Midbrain (tissue), 1 donor: ENCODE measurements at regions not wholly inside any gene's neighbourhood (a gene's known extent, or its start where the extent isn't known, plus 50 kb on each side); places are given as distances from the start of the nearest gene placed in this dataset.

Experiments
- DNase-seq: peaks from one replicate; lab custom pipeline; 2025; lab: John Stamatoyannopoulos, UW

DNA sequence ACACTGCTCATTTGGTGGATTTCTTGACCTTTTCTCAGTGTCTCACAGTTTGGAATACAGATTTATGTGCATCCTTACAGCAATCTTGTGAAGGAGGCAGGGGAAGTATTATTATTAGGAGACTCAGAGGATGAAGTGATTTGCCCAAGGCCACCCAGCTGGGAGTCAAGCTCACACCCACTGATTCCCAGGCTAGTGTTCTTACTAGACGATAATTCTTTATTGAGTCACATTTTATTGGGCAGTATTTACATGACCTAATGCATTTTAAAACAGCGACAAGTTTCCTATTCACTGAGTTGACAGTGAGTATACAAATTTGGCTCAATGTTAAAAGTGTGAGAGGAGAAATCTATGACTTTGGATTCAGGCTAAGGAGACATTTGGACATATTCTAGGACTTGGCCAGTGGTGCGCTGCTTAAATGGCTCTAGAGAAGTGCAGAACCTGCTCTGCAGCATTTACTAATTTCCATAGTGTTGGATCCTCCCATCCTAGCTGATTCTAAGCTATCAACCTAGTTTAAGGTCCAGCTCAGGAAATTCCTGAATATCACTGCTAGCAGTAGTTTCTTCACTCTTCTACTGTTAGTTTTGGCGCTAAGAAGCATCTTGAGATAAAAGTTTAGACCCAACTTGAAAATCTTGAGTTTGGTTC lies 199.3 kb downstream of the MTX2 start:
- DNase-seq: no peak

DNA sequence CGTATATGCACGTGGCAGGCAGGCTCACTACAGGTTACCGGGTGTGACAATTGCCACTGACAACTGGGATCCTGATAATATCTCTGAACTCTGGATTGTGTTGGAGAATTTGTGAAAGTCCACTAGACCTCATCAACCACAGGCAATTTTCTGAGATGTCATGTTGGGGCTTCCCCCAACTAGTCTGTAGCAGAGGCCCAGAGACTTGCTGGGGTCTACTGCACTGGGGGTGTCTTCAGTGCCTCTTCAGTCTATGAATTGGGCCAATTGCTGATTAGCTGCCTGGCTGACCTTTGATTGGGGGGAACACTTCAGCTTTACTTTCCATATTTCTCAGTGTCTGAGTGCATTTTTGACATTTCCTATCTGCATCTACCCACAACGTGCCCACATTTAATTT lies 201.5 kb downstream of the MTX2 start:
- no peak for DNase-seq

DNA sequence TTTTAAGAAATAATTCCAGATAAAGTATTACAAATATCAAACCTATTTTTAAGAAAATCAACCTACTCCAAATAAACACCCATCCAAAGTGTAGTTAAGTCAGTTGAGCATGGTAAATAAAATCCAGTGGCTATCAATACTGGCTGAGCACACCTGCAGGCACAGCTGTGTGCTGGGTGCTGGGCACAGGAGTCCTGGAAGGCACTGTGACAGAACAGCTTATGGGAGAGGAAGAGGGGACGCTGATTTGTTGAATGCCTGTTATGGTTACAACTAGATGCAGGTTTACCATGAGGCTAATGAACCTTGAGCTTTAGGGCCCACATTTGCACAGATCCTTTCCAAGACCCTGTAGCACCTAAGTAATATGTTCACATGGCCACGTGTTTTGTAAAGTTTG lies 202.7 kb downstream of the MTX2 start:
- no peak for DNase-seq

DNA sequence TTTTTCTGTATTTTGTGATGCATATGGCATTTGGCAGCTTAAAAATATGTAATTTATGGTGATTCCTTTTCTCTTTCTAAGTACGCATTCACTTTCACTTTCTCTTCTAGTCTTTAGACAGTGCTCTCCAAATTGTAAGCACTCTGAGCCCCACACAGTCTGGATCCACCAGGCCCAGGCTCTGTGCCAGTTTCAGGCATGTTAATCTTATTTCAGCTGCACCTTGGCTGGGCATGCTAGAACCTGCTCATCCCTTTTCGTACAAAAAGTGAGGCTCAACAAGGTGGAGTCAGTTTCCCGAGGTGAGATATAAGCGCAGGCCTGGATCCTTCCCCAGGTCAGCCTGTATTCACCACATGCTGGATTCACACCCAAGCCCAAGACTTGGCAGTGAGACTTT lies 203.9 kb downstream of the MTX2 start:
- no peak for DNase-seq

DNA sequence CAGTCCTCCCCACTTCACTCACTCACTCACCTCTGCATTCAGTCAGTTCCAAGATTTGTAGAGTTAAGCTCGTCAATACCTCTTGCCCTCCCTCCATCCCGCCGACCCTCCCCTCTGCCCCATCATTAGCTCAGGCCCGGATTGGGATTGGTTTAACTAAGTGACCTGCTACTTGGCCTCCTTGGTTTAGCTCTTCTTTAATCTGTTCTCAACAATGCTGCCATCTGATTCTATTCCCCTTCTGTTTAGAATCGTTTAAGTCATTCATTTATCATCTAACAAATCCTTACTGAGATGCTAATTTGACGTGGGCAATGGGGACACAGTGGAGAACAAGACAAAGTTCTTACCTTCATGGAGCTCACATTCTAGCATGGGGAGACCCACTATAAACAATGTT lies 204.6 kb downstream of the MTX2 start:
- DNase-seq: no peak

DNA sequence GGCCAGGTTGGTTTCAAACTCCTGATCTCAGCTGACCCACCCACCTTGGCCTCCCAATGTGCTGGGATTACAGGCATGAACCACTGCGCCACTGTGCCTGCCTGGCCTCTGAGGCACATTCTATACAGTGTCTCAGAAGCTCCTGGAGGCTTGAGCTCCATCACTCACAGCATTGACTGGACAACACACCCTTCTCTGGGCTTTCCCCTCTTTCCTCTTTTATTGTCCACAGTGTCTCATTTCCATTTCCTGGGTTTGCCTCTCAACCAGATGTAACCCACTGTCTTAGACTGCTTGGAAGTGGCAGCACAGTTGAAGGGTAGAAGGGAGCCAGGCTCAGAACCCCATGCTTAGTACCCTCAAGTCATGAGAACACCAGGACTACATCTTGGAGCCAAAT lies 208.1 kb downstream of the MTX2 start:
- no peak for DNase-seq

DNA sequence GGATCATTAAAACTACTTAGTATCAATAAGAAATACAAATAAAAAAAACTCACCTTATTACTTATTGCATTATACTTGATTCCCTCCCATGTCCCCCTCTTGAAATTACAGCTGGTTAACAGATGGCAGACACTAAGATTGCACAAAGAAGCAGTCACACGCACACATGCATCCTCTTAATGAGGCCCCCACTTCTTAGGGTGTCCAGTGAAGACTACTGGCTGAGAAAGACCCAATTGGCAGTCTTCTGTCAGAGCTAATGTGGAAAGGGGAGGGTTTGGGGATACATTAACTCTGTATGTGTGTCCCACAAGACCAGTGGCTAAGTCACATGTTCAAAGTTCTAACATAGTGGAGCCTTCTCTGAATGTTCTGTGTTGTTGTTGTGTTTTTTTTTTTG lies 210.7 kb downstream of the MTX2 start:
- DNase-seq: no peak

DNA sequence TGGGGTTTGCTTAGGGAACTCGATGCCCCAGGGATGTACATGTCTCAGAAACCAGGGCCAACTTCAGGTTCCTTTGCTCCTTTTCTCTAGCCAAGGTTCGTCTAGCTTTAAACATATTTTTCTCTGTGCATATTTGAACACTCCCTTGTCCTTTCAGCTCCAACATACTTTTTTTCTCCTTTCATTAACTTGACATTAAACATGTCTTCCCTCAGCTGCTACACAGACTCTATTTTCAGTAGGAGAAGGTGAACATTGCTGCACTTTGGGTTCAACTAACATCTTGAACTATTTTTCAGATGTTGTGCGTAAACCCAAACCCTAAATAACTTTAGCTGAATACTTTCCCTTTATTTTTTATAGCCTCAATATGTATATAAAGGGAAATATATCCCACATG lies 212.9 kb downstream of the MTX2 start:
- no peak for DNase-seq

DNA sequence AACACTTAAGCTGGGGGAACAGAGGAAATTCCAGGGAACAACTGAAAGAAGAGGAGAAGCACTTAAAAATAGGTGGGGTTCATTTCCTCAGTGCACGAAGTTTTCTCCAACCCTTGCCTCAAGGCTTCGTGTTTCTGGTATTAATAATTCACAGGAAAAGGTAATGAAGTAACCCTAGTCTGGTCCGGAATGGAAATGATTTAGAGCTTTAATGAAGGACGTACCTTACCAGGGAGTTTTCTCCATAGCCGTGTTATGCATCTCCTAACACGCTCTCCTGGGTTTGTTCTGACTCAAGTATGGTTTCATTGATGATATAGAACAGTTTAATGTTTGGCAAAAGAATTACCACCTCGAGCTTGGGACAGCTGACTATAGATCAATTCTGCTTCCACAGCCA lies 214.2 kb downstream of the MTX2 start:
- no peak for DNase-seq

DNA sequence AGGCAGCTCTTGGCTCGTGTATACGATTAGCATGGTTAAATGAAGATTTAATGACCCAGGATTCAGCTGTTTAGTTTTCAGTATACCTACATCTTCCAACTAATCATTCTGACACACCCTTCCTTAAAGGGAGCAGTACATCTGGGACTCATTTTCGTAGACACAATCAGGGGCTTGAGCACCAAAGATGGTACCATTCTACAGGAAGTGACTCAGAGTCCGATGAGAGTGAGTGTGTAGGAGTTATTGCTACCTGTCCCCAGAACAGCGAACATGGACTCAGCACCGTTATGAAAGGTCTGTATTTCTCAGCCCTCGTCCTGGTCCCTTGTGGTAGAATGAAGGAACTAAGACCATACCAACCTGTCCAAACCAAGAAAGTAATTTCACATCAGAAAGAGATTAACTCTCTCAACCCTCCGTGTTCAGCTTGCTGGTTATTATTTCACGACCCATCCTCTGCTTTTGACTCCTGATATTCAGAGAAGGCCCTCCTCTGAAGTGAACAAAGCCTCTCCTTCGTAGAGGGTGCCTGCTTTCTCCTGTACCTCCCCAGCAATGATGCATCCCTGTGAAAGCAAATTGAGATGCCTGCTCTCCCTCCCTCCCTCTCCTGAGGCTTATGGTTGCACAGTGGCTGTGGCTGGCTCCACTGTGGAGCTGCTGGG lies 214.8 kb downstream of the MTX2 start:
- no peak for DNase-seq

DNA sequence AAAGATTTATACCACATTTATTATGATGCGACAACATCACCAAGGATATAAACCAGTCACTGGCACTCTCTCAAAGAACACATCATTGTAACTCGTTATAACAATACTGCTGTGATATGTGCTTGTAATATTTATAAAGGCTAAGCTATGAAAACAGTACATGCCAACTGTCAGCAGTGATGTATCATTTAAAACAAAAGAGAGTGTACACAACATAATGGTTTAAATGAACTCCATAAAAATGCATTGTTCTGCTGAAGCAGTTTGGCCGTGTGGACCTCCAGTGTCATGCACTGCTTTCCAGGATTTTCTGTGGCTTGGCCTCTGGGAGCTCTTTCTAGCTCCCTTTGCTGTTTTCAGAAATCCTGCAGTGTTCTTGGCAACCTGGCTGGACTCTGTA lies 215.6 kb downstream of the MTX2 start:
- no peak for DNase-seq

DNA sequence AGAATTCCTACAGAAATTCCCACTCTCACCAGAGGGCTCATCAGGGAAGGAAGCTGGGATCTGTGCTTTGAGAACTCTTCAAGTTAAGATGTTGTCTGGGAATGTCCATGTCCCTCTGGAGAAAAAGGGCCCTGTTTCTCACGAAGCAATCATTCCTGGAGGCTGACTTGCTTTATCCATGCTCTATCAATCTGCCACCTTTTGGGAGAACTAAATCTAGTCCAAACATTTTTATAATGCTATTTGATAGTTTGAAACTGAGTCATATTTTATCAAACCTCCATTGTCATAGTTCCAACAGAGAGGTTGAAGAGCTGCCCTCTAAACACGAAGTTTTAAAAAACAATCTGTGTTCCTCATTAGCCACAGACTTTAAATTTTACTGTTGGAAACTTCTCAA lies 219.2 kb downstream of the MTX2 start:
- no peak for DNase-seq

DNA sequence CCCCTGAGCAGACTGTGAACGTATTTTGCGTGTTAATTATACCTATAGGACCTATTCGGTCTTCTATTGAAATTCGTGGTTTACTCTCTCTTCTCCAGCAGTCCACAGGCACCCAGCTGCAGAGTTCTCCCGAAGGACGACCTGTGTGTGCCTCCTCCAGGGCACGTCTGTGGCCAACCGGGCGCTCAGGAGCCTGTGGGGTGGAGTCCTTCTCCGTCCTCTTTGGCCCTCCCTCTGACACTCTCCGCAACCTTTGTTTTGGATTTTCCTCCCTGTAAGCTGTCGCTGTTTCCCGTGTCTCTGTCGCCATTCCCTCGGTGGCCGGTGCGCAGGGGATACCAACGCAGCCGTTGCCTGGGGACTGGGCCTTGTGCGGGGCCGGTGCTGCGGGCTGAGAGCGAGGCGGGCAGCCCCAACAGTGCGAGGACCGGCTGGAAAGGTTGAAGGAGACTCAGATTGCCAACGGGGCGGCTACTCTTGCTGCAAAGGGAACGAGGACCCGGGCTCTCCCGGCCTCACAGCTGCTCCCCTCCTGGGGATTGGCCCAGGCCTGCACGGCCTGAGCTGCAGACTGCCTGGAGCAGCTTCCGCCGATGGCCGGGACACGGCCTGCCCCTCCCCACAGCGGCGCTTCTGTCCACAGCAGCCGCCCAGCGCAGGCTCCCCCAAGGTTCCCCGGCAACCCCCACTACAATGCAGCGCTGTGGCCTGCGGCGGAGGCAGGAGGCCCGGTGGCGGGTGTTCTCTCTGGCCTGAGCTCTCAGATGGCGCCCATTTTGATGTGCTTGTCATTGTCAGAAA lies 221.0 kb downstream of the MTX2 start:
- peak; percentile 35 for DNase-seq

DNA sequence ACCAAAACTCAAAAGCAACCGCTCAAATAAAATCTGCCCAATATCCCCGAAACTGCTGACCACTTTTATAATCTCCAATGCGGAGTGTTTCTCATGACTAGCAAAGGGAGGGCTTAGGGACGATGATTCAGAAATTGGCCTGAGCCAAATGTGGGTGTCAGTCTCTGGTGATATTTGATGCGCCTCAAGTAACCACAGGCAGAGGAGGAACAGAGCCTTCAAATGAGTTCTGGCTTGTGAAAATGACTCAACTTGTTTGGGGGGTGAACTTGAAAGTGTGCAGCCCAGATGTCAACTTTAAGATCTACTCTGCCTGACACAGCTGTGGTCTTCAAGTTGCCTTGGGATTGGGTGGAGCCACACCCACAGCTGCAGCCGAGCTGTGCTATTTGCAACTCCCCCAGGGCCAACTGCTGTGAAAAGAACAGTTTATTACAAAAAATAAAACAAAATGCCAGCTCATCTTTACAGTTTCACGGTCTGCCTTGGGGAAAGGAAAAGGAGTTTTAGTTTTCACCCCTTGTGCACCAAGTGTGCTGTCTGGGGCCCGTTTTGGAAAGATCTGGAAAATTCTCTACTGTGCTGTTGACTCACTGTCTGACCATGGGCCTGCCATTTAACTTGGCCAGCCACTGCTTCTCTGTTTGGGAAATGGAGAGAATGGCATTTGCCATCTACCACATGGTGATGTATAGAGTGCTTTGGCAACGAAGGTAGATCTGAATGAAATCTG lies 222.1 kb downstream of the MTX2 start:
- DNase-seq: no peak

DNA sequence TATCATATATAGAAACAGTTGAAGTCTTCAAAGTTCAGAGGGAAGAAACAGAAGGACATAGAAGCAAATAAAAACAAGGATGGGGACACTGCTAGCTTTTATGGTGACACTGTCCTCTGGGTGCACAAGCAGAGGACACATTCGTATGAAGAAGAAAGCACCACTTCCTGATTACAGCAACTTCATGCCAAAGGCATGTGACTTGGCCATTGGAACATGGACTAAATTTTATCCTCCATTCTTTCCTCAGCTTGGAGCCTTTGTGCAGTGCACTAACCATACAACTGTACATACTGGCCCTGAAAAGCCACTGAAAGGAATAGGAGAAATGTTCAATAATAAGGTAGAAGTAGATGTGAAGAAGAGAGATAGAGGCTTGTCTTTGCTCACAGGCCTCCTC lies 223.3 kb downstream of the MTX2 start:
- DNase-seq: no peak

DNA sequence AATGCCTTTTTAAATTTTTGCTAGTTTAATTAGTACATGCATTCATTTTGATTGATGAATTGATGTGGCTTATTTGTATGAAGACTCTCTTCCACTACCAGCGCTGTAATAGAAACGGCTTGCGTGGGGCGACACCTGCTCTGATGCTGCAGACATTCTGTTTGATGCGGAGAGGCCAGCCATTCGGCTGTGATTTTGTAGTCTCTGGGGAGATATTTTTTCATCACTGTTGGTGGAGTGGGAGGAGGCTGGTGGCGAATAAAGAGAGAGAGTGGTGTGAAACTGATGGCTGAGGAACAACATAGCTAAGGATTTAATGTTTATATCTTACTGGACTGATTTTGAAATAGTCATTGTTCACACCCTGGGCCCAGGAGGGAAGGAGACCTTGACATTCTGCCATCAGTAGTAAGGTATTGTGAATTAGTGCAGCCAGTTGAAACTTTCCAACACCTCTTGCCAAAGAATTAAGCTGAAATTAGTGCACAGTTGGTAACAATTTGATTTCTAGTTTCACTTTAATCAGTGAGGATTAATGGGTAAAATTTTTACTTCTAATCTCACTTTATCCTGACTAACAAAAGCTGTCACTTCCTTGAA lies 224.1 kb downstream of the MTX2 start:
- no peak for DNase-seq

DNA sequence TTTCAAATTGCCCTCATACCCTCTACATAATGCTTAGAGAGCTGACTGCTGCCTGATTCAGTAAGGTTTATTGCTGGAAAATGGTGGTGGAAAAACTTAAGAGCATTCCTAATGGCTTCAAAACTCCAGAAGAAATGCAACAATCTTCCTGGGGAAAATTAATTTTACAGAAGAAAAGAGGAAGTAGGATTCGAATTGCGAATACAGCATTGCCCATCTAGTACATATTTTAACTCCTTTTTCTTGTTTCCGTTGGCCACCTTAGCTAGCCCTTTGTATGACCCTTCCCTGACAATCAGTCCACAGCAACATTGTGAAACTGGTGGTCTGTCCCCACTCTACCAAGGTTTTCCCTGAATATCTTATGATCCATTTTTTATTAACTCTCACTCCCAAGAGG lies 224.7 kb downstream of the MTX2 start:
- no peak for DNase-seq

DNA sequence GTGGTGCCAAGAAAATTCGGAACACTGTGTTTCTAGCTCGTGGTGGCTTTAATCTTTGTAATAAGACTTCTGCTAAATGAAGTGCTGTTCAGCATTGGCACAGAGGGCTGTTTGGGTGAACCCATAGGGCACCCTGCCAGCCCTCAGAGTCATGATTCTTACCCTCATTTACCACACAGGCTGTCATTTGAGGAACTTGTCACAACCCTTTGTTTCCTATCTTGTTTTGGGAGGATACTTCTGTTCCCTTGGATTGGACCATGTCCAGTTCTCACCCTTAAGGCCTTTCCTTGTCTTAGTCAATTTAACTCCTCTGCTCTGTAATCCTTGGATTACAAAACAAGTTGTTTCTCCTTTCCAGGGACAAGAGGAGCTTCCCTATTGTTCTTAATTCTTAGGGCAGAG lies 225.7 kb downstream of the MTX2 start:
- peak; percentile 64 for DNase-seq

DNA sequence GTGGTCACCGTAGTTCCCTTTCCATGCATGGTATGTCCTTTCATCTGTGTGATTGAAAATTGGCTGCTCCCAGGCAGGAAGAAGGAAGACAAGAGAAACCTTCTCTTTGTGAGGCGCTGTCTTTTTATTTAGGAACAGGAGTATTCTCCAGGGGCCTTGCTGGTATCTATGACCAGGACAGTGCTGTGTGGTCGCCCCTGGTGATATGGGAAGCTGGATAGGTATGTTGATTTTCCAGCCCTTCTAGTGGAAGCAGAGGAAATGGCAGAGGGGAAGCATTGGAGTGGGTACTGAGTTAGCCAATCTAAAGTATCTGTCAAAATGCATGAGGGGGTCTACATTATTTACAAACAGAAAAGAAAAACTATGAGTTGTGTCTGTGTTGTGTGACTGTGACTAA lies 226.6 kb downstream of the MTX2 start:
- DNase-seq: no peak

DNA sequence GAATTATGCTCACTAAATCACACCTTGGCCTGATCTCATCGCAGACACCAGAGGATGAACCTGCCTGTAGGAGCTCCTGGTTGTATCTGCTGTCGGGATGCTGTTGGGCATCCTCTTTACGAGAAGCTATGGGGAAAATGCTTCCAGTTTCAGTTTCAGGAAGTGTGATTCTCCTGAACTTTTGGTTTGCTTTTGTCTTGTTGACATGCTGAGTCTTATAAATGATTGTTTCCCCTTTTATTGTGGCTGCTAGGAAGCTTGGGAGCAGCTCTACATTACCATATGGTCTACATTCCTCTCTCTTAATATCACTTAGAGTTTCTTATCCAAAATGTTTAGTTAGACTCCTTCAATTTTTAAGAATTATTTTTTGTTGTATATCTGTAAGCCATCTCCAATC lies 227.5 kb downstream of the MTX2 start:
- DNase-seq: no peak

DNA sequence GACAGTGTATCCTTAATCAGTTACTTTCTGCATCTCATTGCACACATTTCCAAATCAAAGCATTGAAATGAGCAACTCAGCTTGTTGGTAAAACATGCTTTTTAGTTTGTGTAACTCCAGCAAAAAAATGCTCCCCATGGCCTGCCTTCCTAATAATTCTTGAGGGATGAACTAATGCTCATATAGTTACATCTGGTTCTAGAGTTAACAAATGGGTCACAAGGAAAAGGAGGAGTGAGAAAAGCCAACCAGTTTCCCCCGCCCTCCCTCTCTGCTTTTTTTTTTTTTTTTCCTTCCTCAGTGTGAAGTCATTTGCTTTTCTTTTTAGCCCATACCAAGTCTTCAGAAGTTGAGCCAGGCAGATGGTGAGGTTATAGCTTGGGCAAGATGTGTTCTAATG lies 231.7 kb downstream of the MTX2 start:
- DNase-seq: no peak

DNA sequence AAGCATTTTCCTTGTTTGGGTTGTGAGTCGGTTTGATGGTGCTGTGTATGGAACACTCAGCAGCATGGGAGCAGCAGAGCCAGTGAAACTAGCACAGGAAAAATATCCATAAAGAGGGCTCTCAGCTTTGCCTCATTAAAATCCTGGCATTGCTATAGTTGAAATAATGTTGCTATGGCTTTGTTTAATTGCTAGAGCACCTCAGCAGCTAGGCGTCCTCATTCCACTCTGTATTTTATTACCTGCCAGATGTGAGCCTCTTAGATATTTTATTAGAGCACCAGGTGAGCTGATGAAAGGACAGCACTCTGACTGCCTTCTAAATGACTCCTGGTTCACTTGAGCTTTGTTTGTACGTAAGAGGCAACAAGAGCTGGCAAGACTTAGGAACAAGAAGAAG lies 232.4 kb downstream of the MTX2 start:
- DNase-seq: no peak
